Smooth muscle cell (in vitro differentiated cells): ENCODE measurements at regions not wholly inside any gene's neighbourhood (a gene's known extent, or its start where the extent isn't known, plus 50 kb on each side); places are given as distances from the start of the nearest gene placed in this dataset.
A peak's percentile ranks its signal among the peaks of the same experiment; 100 is the strongest.

Source experiments
- DNase-seq: peaks from one replicate; lab custom pipeline; 2025; ENCODE audit not compliant: unreplicated experiment; lab: John Stamatoyannopoulos, UW
- H2AFZ ChIP-seq: fragments of 200-600 bp; sonication (generic); 2 replicates; pipeline ENCODE4 v1.6.0; 2016; ENCODE audit warnings: antibody characterized with exemption, low read depth, mild to moderate bottlenecking
- H3F3A ChIP-seq: fragments of 200-600 bp; sonication (generic); 2 replicates; pipeline ENCODE4 v1.6.0; 2017; ENCODE audit warnings: antibody characterized with exemption, low read depth
- H3K27ac ChIP-seq: fragments of 200-600 bp; sonication (generic); 2 replicates; pipeline ENCODE4 v1.5.1; 2016; ENCODE audit warnings: low read depth, mild to moderate bottlenecking
- H3K27me3 ChIP-seq: fragments of 200-600 bp; sonication (generic); 2 replicates; pipeline ENCODE4 v1.6.1; 2016; ENCODE audit warnings: low read depth, mild to moderate bottlenecking
- H3K36me3 ChIP-seq: fragments of 200-600 bp; sonication (generic); 2 replicates; pipeline ENCODE4 v1.5.1; 2016; ENCODE audit warnings: low read depth
- H3K4me1 ChIP-seq: fragments of 200-600 bp; sonication (generic); 2 replicates; pipeline ENCODE4 v1.5.1; 2016; ENCODE audit warnings: low read depth
- H3K4me2 ChIP-seq: fragments of 200-600 bp; sonication (generic); 2 replicates; pipeline ENCODE4 v1.6.0; 2016; ENCODE audit warnings: mild to moderate bottlenecking
- H3K4me3 ChIP-seq: fragments of 200-600 bp; sonication (generic); 2 replicates; pipeline ENCODE4 v1.5.1; 2016; ENCODE audit warnings: mild to moderate bottlenecking
- H3K79me2 ChIP-seq: fragments of 200-600 bp; sonication (generic); 2 replicates; pipeline ENCODE4 v1.6.0; 2016; ENCODE audit warnings: low read depth, mild to moderate bottlenecking
- H3K9ac ChIP-seq: fragments of 200-600 bp; sonication (generic); 2 replicates; pipeline ENCODE4 v1.6.0; 2016; ENCODE audit warnings: low read depth
- H3K9me3 ChIP-seq: fragments of 200-600 bp; sonication (generic); replicated peaks from 2 replicates; pipeline ENCODE4 v1.5.1; 2016; ENCODE audit warnings: low read depth
- H4K20me1 ChIP-seq: fragments of 200-600 bp; sonication (generic); 2 replicates; pipeline ENCODE4 v1.6.0; 2016; ENCODE audit warnings: low read depth
- WGBS: methylation state at CpG from one replicate; pipeline ENCODE4 v1.1.7; 2016; ENCODE audit warnings: low lambda C conversion rate; 5-methylcytosine and 5-hydroxymethylcytosine counted together
- TF ChIP-seq, protein P1 (sequence below): fragments of 200-600 bp; sonication (generic); IDR thresholded peaks from 2 replicates; pipeline ENCODE4 v1.5.1; 2017; ENCODE audit warnings: borderline replicate concordance, mild to moderate bottlenecking, antibody characterized with exemption; ENCODE audit not compliant: insufficient read depth, poor library complexity, severe bottlenecking

DNA sequence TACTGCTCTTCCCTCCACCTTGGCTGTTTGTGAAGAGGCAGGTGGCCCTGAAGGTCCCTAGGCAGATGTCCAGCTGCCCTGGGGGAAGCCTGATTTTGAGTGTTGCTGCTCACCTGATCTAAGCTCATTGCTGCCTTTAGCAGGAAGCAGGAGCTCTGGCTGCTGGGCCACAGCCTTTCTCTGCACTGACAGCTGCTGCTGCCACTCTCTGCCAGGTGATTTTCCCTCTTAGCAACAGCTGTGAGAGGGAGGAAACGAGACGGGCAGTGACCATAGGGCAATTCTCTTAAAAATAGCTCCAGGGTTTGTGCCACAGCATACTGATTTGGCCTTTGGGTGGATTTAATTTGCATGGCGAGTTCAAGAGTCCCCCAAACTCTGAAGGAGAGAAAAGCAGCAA, 415.8 kb upstream of the SEMA6D start:
- no peaks in the 10 kb centered on the region for H3K4me1 ChIP-seq
- WGBS = 84% methylated on average over 3 of the region's 3 CpGs
- H3K36me3 ChIP-seq = no peaks in the 10 kb centered on the region
- H3K4me3 ChIP-seq = no peak overlapping the region
- no peaks in the 10 kb centered on the region for H3K9me3 ChIP-seq
- H2AFZ ChIP-seq = no peak overlapping the region
- no peaks in the 10 kb centered on the region for H3F3A ChIP-seq
- no peak overlapping the region for H3K27ac ChIP-seq
- no peak for DNase-seq
- TF ChIP-seq, protein P1, sequence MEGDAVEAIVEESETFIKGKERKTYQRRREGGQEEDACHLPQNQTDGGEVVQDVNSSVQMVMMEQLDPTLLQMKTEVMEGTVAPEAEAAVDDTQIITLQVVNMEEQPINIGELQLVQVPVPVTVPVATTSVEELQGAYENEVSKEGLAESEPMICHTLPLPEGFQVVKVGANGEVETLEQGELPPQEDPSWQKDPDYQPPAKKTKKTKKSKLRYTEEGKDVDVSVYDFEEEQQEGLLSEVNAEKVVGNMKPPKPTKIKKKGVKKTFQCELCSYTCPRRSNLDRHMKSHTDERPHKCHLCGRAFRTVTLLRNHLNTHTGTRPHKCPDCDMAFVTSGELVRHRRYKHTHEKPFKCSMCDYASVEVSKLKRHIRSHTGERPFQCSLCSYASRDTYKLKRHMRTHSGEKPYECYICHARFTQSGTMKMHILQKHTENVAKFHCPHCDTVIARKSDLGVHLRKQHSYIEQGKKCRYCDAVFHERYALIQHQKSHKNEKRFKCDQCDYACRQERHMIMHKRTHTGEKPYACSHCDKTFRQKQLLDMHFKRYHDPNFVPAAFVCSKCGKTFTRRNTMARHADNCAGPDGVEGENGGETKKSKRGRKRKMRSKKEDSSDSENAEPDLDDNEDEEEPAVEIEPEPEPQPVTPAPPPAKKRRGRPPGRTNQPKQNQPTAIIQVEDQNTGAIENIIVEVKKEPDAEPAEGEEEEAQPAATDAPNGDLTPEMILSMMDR = no peak
- H4K20me1 ChIP-seq = no peaks in the 10 kb centered on the region
- no peaks in the 10 kb centered on the region for H3K79me2 ChIP-seq
- no peak overlapping the region for H3K4me2 ChIP-seq
- H3K9ac ChIP-seq = no peak overlapping the region
- no peaks in the 10 kb centered on the region for H3K27me3 ChIP-seq

DNA sequence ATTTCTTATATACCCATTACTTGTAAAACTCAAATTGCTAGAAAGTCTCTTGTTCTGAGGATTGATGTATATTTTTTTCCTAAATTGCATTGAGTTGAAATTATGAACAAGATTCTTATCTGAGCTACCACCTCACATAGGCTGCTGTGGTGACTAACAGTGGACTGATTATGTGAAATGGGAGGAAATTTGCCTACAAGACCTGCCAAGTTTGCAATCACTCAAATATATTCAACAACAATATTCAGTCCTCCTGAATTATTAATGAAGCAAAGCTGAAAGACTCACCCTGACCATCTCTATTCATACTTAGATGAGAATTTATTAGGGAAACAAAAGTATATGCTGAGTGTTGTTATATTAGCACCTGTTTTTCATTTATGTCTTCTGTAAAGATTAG, 412.6 kb upstream of the SEMA6D start:
- no peaks in the 10 kb centered on the region for H3F3A ChIP-seq
- no peak overlapping the region for H3K4me2 ChIP-seq
- TF ChIP-seq, protein P1 = no peak
- H3K27me3 ChIP-seq = no peaks in the 10 kb centered on the region
- no peaks in the 10 kb centered on the region for H3K9me3 ChIP-seq
- DNase-seq = no peak
- H3K4me1 ChIP-seq = no peaks in the 10 kb centered on the region
- no peak overlapping the region for H3K4me3 ChIP-seq
- no peak overlapping the region for H3K9ac ChIP-seq
- H3K27ac ChIP-seq = no peak overlapping the region
- H4K20me1 ChIP-seq = no peaks in the 10 kb centered on the region
- H3K36me3 ChIP-seq = no peaks in the 10 kb centered on the region
- no peaks in the 10 kb centered on the region for H3K79me2 ChIP-seq
- H2AFZ ChIP-seq = no peak overlapping the region

DNA sequence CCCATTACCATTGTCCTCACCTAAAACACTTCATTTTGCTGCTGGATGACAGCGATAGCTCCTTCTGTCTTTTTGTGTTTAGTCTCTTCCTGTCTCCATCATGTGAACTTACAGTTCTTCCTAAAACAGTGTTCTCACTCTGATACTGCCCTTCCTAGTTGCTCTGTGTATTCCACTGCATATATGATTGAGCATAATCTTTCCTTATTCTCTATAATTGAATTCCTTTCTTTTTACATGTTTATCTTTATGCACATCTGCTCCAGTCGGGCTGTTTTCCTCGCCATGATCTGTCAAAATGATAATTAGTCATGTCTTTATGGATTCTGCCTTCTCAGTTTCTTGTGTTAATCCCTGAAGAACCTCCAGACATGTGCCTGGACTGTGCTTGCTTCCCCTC, 405.1 kb upstream of the SEMA6D start:
- Histone ChIP-seq H3K9me3 (no peaks in the 10 kb centered on the region), H3K36me3 (no peaks in the 10 kb centered on the region), H3K4me2 (no peak overlapping the region), H3K4me3 (no peak overlapping the region), H3K9ac (no peak overlapping the region), H4K20me1 (no peaks in the 10 kb centered on the region), H3K79me2 (no peaks in the 10 kb centered on the region), H3K27me3 (no peaks in the 10 kb centered on the region), H2AFZ (no peak overlapping the region), H3K27ac (no peak overlapping the region), H3F3A (no peaks in the 10 kb centered on the region), H3K4me1 (no peaks in the 10 kb centered on the region)
- TF ChIP-seq, protein P1 = no peak
- 83% methylated on average over 3 of the region's 3 CpGs for WGBS
- DNase-seq = no peak

DNA sequence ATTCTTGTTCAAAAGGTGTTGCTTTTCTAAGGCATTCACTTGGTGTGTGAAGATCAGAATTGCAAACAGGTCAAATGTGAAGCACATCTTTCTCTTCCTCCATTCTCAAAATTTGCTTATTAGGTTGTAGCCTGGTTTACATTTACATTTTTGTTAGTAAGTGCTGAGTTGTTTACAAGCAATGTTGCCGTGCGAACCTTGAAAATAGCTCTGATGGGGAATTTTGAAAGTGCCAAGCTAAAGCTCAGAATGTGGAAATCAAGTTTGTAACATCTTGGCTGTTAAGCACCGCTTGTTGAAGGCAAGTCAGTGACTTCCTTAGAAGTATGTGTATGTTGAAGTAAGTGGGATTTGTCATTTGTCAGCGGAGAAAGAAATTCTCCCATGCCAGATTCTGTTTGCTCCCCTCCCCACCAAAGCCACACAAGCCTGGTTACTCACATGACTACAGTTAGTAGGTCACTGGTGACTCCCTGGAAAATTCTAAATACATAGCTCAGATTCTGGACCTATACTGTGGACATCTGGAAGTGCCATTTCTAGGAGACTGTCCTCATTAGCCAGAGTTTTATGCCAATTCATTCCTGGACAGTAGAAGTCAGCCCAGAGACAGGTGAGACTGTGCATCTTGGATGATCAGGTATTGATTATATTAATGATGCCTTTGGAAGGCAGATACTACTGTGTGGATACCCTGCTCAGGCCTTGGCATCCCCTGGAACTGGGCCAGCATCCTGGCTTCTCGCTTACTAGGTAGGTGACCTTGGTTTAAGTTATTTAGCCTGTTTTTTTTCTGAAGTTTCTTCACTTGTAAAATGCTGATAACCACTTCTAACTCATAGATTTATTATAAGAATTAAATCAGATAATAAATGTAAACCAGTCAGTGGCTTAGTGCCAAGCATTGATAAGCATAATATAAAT, 390.6 kb upstream of the SEMA6D start:
- H3K27me3 ChIP-seq = no peaks in the 10 kb centered on the region
- H3K79me2 ChIP-seq = no peaks in the 10 kb centered on the region
- TF ChIP-seq, protein P1 = no peak
- H3K9ac ChIP-seq = no peak overlapping the region
- no peak for DNase-seq
- no peaks in the 10 kb centered on the region for H4K20me1 ChIP-seq
- peaks cover 2% of the 10 kb centered on the region for H3F3A ChIP-seq
- H3K4me2 ChIP-seq = peak overlapping the region; percentile 34
- WGBS = 42% methylated on average over 5 of the region's 5 CpGs
- H3K9me3 ChIP-seq = no peaks in the 10 kb centered on the region
- no peak overlapping the region for H2AFZ ChIP-seq
- no peaks in the 10 kb centered on the region for H3K36me3 ChIP-seq
- no peak overlapping the region for H3K4me3 ChIP-seq
- H3K4me1 ChIP-seq = no peaks in the 10 kb centered on the region
- H3K27ac ChIP-seq = peak overlapping the region; percentile 4
